Esophagus squamous epithelium (tissue), 5 donors: ENCODE measurements at regions not wholly inside any gene's neighbourhood (a gene's known extent, or its start where the extent isn't known, plus 50 kb on each side); places are given as distances from the start of the nearest gene placed in this dataset.
A peak's percentile ranks its signal among the peaks of the same experiment; 100 is the strongest.

Source experiments
- DNase-seq: peaks from one replicate; lab custom pipeline; 2025; lab: John Stamatoyannopoulos, UW
- H3K27ac ChIP-seq, 4 donors: fragments of 200-600 bp; sonication (generic); one replicate each; pipeline ENCODE4 v1.5.1; 2016 to 2019; ENCODE audit warnings: mild to moderate bottlenecking in 1 of 4
- H3K27me3 ChIP-seq, 4 donors: fragments of 200-600 bp; sonication (generic); 1 replicate in 3 of 4; 2 replicates in 1 of 4; pipeline versions ENCODE4 v1.5.1 to v1.6.0; 2017 to 2021; ENCODE audit warnings: antibody characterized with exemption in 1 of 4
- H3K36me3 ChIP-seq, 3 donors: fragments of 200-600 bp; sonication (generic); one replicate each; pipeline ENCODE4 v1.5.1; 2016 to 2019
- H3K4me1 ChIP-seq, 3 donors: fragments of 200-600 bp; sonication (generic); one replicate each; pipeline ENCODE4 v1.5.1; 2017 to 2019
- H3K4me3 ChIP-seq, 4 donors: fragments of 200-600 bp; sonication (generic); 1 replicate in 3 of 4; 2 replicates in 1 of 4; pipeline ENCODE4 v1.5.1; 2016 to 2019; ENCODE audit warnings: mild to moderate bottlenecking in 2 of 4, moderate library complexity in 1 of 4
- H3K9me3 ChIP-seq, 3 donors: fragments of 200-600 bp; sonication (generic); one replicate each; pipeline ENCODE4 v1.5.1; 2016 to 2019
- POLR2A ChIP-seq, 4 donors: fragments of 450-650 bp; IDR thresholded peaks; one replicate each; pipeline ENCODE4 v1.6.1; 2017; ENCODE audit warnings: antibody characterized with exemption in 4 of 4, mild to moderate bottlenecking in 4 of 4, moderate library complexity in 3 of 4
- WGBS, 2 donors: methylation state at CpG; one replicate each; pipeline ENCODE4 v1.1.5; 2018; 5-methylcytosine and 5-hydroxymethylcytosine counted together
- intact Hi-C: fragments of 100-400 bp; cut with DNase I; formaldehyde crosslinking; loops from one replicate; pipeline ENCODE4 v1.15.0; 2022
- TF ChIP-seq, protein P1 (sequence below), 6 experiments: fragments of 450-650 bp in 4 of 6; fragments of 200-600 bp in 2 of 6; sonication (generic) in 2 of 6; IDR thresholded peaks; one replicate each; pipeline ENCODE4 v1.5.1; 2016 to 2019; ENCODE audit warnings: antibody characterized with exemption in 6 of 6, mild to moderate bottlenecking in 4 of 6, moderate library complexity in 4 of 6
- donor health status: DM: yes; HTN: yes; CAD: no.

DNA sequence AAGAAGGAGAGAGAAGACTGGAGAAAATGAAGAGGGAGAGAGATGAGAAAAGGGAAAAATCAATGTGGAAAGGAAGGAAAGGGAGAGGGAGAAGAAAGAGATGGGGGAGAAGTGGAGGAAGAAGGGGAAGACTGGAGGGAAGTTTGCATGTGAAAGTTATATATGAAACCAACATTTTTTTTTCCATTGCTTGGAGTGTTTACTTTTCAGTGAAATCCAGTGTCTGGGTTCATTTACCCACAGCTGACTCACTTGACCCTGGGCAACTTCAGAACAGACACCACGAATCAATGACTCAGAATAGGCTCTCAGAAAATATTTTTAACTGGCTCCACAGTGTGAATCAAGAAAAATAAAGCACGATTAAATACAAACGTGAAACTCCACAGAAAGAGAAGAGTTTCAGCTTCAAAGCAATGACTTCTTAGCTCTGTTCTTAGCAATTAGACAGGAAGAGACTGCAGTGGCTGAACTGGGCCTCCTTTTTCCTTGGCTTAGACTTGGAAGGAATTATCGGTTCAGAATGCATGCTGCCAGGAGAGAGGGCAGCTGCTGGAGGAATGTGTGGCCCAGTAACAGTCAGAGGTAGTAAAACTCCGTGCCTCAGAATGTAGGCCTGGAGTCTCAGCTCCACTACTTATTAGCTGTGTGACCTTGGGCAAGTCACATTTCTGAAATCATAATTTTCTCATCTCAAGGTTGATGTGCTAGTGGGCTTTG, 237.5 kb downstream of the MIAT start:
- H3K4me3 ChIP-seq = no peak overlapping the region
- peaks cover 0 to 40% (median 19%) of the 10 kb centered on the region in 3 donors for H3K4me1 ChIP-seq
- H3K27ac ChIP-seq = peak overlapping the region in 3 of 4 donors; percentile 32 to 73 (median 60)
- no peak for TF ChIP-seq POLR2A (IDR thresholded peaks at IDR 0.05)
- TF ChIP-seq, protein P1, sequence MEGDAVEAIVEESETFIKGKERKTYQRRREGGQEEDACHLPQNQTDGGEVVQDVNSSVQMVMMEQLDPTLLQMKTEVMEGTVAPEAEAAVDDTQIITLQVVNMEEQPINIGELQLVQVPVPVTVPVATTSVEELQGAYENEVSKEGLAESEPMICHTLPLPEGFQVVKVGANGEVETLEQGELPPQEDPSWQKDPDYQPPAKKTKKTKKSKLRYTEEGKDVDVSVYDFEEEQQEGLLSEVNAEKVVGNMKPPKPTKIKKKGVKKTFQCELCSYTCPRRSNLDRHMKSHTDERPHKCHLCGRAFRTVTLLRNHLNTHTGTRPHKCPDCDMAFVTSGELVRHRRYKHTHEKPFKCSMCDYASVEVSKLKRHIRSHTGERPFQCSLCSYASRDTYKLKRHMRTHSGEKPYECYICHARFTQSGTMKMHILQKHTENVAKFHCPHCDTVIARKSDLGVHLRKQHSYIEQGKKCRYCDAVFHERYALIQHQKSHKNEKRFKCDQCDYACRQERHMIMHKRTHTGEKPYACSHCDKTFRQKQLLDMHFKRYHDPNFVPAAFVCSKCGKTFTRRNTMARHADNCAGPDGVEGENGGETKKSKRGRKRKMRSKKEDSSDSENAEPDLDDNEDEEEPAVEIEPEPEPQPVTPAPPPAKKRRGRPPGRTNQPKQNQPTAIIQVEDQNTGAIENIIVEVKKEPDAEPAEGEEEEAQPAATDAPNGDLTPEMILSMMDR (IDR thresholded peaks at IDR 0.05) = no peak
- no peaks in the 10 kb centered on the region for H3K9me3 ChIP-seq
- intact Hi-C loops = no loop called here
- no peaks in the 10 kb centered on the region for H3K36me3 ChIP-seq
- no peak for DNase-seq
- peaks cover 0 to 11% (median 0%) of the 10 kb centered on the region in 4 donors for H3K27me3 ChIP-seq
- 21 to 22% methylated on average over 5 of the region's 5 CpGs for WGBS, 2 donors

DNA sequence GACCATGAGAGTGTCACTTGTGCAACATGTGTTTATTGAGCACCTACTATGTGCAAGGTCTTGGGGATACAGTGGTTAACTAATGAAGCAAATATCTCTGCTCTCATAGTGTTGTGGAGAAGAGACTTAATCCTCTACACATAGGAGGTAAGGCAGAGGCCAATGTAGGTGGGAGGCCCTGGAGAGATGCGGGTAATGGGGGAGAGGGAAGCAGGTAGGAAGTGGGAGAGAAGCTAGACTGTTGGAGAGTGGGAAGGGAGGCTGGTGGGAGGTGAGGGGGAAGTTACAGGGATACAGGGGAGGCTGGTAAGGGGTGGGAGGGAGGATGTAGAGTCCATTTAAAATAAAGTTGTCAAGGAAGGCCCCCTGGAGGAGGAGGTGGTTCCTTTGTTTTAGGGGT, 240.0 kb downstream of the MIAT start:
- WGBS, 2 donors = 83 to 88% methylated on average over 1 of the region's 1 CpG
- H3K27me3 ChIP-seq = peaks cover 0 to 28% (median 0%) of the 10 kb centered on the region in 4 donors
- H3K9me3 ChIP-seq = no peaks in the 10 kb centered on the region
- TF ChIP-seq POLR2A (IDR thresholded peaks at IDR 0.05) = no peak
- TF ChIP-seq, protein P1 (IDR thresholded peaks at IDR 0.05) = no peak
- peaks cover 0 to 35% (median 17%) of the 10 kb centered on the region in 3 donors for H3K4me1 ChIP-seq
- no peak for DNase-seq
- no peak overlapping the region for H3K27ac ChIP-seq
- H3K36me3 ChIP-seq = no peaks in the 10 kb centered on the region
- intact Hi-C loops = no loop called here
- no peak overlapping the region for H3K4me3 ChIP-seq

DNA sequence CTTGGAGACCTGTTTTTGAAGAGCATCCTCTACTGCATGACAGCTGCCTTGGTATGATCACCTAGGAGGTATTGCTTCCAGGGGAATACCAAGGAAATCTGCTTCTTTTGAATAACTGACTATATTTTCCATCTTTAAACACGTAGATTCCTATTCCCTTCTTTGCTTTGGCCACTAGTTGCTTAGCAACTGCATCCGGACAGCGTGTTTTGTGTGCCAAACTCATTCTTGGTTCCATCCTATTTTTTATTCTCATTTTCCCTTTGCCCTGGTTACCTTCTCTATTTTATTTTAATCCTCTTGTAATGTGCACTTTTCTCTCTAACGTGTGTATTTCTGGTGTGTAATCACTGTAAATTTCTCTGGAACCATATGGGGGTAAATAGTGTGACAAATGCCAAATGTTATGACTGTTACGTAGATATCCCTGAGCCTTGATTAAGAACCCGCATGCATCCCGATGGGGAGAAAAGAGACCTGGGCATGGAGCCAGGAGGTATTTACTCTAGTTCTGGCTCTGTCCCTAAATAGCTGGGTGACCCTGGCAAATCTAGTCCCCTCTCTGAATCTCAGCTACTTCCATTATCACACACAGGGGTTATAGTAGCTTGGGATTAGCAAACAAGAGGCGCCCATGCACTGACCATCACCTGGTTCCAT, 241.7 kb downstream of the MIAT start:
- H3K36me3 ChIP-seq = no peaks in the 10 kb centered on the region
- H3K4me1 ChIP-seq = peaks cover 7 to 32% (median 8%) of the 10 kb centered on the region in 3 donors
- no peak for TF ChIP-seq POLR2A (IDR thresholded peaks at IDR 0.05)
- TF ChIP-seq, protein P1 (IDR thresholded peaks at IDR 0.05) = no peak
- H3K9me3 ChIP-seq = no peaks in the 10 kb centered on the region
- H3K27ac ChIP-seq = no peak overlapping the region
- no peak overlapping the region for H3K4me3 ChIP-seq
- intact Hi-C loops = no loop called here
- H3K27me3 ChIP-seq = peaks cover 0 to 42% (median 0%) of the 10 kb centered on the region in 4 donors
- no peak for DNase-seq
- 52 to 61% methylated on average over 8 of the region's 8 CpGs for WGBS, 2 donors

DNA sequence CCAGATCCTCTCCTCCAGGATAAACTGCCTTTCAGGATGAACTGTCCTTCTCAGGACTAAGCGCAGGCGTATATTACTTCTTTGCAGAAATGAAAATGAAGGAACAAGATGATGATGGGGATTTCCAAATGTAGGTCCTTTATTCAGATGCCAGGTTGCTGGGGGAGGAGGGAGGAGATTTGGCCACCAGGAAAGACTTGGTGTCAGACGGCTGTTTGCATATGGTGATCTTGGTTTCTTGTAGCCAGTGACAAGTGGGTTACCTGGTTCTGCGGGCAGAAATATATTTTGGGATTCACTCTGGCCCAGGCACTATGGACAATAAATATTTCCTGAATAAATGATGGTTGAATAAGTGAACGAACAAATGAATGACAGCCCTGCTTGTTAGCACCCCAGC, 243.4 kb downstream of the MIAT start:
- H3K36me3 ChIP-seq = no peaks in the 10 kb centered on the region
- H3K4me3 ChIP-seq = no peak overlapping the region
- DNase-seq = no peak
- peaks cover 0 to 43% (median 0%) of the 10 kb centered on the region in 4 donors for H3K27me3 ChIP-seq
- 48 to 60% methylated on average over 5 of the region's 5 CpGs for WGBS, 2 donors
- H3K9me3 ChIP-seq = no peaks in the 10 kb centered on the region
- intact Hi-C loops = no loop called here
- H3K4me1 ChIP-seq = peaks cover 3 to 14% (median 8%) of the 10 kb centered on the region in 3 donors
- H3K27ac ChIP-seq = no peak overlapping the region
- TF ChIP-seq, protein P1 (IDR thresholded peaks at IDR 0.05) = no peak
- TF ChIP-seq POLR2A (IDR thresholded peaks at IDR 0.05) = no peak

DNA sequence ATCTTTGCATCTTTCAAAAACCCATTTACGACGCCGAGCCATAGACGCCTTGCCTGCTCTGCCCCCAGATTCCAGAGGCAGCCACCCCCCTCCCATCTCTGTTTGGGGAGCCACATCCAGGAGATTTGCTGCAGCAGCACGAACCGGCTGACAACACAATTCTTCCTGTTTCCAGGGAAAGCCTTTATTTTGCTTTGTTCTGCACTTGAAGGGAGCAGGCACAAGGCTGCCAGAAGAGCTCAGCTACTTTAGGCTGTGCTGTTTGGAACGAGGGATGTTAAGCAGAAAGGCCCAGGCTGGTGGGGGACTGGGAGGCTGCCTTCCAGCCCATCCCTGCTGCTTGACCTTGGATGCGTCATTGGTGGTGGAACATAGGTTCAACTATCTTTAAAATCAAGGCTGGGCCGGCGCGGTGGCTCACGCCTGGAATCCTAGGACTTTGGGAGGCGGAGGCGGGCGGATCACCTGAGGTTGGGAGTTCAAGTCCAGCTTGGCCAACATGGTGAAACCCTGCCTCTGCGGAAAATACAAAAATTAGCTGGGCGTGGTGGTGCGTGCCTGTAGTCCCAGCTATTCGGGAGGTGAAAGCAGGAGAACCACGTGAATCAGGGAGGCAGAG, 243.9 kb downstream of the MIAT start:
- 76 to 89% methylated on average over 17 to 19 of the region's 20 CpGs for WGBS, 2 donors
- no peak for DNase-seq
- no peak for TF ChIP-seq POLR2A (IDR thresholded peaks at IDR 0.05)
- TF ChIP-seq, protein P1 (IDR thresholded peaks at IDR 0.05) = no peak
- peaks cover 0 to 43% (median 0%) of the 10 kb centered on the region in 4 donors for H3K27me3 ChIP-seq
- H3K27ac ChIP-seq = no peak overlapping the region
- no peaks in the 10 kb centered on the region for H3K9me3 ChIP-seq
- intact Hi-C loops = no loop called here
- H3K4me1 ChIP-seq = peaks cover 3 to 13% (median 8%) of the 10 kb centered on the region in 3 donors
- no peaks in the 10 kb centered on the region for H3K36me3 ChIP-seq
- no peak overlapping the region for H3K4me3 ChIP-seq
